Hematopoietic multipotent progenitor cell treated with erythropoietin and hydrocortisone succinate and interleukin-3 and kit ligand, for 6 days (in vitro differentiated cells): ENCODE measurements at regions not wholly inside any gene's neighbourhood (a gene's known extent, or its start where the extent isn't known, plus 50 kb on each side); places are given as distances from the start of the nearest gene placed in this dataset.
"Not testable (repeated sequence)": the region's sequence is repeated elsewhere in the genome, so short reads cannot be mapped to it uniquely, and the experiment has no call there.

Experiments
- DNase-seq: peaks from one replicate; pipeline ENCODE4 v3.0.0-alpha.2; 2015

- no peak for DNase-seq
These were observed 2121.3 kb downstream of the NCAM2 start for GRCh38 chr21:23119491-23119890.

- no peak for DNase-seq
These were observed 2129.8 kb downstream of the NCAM2 start for GRCh38 chr21:23127973-23128372.

GRCh38 chr21:23130308-23130707, 2132.1 kb downstream of the NCAM2 start:
- no peak for DNase-seq

GRCh38 chr21:23131177-23131576, 2133.0 kb downstream of the NCAM2 start:
- DNase-seq, result no peak

- DNase-seq, result no peak
These were observed 2140.6 kb downstream of the NCAM2 start for GRCh38 chr21:23138797-23139196.

- no peak for DNase-seq
These were observed 2153.9 kb downstream of the NCAM2 start for GRCh38 chr21:23152130-23152529.

- DNase-seq, result not testable (repeated sequence)
These were observed 2155.6 kb downstream of the NCAM2 start for GRCh38 chr21:23153842-23154241.

- no peak for DNase-seq
These were observed 2157.1 kb downstream of the NCAM2 start for GRCh38 chr21:23155281-23155680.

GRCh38 chr21:23160914-23161313, 2162.7 kb downstream of the NCAM2 start:
- no peak for DNase-seq

- DNase-seq, result no peak
These were observed 2164.2 kb downstream of the NCAM2 start for GRCh38 chr21:23162198-23162946.
